ENCODE measurements at regions not wholly inside any gene's neighbourhood (a gene's known extent, or its start where the extent isn't known, plus 50 kb on each side); places are given as distances from the start of the nearest gene placed in this dataset.

GRCh38 chr7:84479059-84479458 lies 284.5 kb upstream of the SEMA3A start:
- TF ChIP-seq CTCF (IDR thresholded peaks at IDR 0.05): no peak
- no peak for TF ChIP-seq EZH2 (IDR thresholded peaks at IDR 0.05)

All from neural progenitor cell (in vitro differentiated cells).